Ecto neural progenitor cell (in vitro differentiated cells): ENCODE measurements at regions not wholly inside any gene's neighbourhood (a gene's known extent, or its start where the extent isn't known, plus 50 kb on each side); places are given as distances from the start of the nearest gene placed in this dataset.

Source experiments
- DNase-seq: peaks from one replicate; pipeline ENCODE4 v3.0.0-alpha.2; 2018; ENCODE audit warnings: low spot score

DNA sequence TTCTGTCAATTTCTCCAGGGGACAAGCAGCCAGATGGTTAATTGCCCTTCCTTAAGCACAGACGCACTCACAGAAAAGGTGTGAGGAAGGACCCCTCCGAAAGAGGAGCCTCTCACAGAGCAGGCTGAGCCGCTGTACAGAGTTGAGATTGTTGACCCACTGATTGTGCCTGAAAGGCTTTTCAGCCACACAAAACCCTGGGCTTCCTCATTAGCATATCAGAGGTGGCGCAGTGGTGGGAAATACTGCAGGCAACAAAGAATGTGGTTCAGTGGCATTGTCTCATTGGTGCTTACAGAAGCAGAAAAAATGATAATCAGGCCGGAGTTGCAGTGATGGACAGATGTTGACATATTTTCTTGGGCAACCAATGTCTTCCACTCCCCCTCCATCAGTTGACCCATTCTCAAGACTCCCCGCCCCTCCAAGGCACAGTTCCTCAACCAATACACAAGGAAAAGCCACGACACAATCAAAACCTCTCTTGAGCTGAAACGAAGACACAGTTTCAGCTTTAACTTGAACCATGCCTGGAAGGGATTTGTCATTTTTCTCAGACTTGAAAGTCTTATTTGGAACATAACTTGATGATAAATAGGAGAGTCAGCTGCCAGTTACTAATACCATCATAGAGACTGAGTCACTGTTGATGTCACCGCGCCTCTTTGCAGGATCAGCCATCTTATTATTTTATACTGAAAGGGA is 53.1 kb downstream of the ATXN3L start:
- peak; percentile 62 for DNase-seq

DNA sequence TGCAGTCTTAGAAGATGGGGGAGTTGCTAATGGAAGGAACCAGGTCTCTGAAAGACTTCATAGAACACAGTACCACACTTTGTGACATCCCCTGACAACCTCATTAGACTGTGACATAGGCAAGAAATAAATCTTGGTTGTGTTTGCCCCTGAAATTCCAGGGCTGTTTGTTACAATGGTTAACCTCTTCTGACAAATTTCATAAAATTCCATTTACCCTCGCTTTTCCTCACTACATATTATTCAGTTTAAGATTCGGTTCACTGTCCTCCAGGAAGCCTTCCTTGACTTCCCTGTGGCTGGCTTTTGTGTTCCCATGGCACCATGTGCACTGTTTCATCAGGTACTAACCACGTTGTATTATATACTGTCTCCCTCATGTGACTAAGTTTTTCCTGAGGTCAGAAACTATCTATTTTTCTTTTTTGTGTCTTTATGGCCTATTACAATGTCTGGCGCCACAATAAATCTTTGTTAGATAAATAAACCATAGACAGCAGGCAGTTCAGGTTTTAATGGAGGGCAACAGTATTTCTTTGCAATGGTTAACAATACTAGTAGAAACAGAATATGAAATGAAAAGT is 54.2 kb downstream of the ATXN3L start:
- no peak for DNase-seq

DNA sequence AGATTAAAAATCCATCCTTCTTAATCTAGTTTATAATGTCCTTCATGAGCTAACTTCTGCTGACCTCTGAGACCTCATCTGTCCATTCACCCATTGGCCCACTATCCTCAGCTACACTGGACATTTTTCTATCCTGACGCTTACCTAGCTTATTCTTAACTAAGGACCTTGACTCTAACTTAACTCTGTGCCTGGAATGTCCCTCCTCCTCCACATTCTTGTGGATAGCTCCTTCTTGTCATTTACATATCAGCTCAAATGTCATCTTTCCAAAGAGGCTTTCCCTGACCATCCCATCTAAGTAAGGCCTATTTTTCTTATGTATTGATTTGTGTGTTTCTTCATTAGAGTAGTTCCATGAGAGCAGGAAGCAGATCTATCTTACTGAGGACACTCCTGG is 54.7 kb downstream of the ATXN3L start:
- DNase-seq = no peak

DNA sequence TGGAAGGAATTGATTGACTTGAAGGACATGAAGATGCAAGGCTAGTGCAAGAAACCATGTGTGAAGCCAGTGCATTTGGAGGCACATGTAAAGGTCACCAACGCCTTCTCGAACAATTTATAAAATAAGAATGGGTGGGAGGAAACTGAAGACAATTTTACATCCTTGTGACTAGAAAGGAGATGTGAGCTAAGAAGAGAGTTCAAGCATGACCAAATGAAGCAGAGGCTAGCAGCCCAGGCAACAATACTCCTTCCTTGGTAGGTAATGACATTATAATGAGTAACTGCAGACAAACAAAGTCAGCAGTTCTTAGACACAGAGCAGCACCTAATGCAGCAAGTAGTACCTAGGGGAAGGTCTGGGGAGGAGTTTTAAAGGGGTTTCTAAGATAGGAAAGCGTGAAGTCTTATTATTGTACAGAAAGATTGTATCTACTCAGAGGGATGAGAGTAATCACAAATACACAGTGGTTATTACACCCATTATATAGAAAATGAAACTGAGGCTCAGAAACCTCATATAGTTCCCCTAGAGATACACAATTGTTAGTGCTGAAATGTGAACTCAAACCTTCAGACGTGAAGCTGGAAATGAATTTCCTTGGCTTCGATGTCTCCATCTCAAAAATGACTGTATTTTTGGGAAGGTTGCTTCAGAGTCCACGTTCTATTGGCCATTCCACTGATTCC is 56.1 kb downstream of the ATXN3L start:
- DNase-seq = no peak

DNA sequence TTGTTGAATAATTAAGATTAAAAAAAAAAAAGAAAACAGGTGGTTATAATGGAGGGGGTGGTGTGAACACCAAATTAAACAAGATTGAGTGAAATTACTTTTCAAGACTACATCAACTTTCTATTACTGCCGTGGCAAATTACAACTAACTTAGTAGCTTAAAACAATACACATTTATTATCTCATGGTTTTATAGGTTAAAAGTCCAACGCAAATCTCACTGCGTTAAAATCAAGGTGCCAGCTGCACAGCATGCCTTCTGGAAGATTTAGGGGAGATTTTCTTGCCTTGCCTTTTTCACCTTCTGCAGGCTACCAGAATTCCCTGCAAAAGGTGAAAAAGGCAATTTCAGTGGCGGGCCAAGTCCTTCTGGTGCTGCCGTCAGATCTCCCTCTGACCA is 58.5 kb downstream of the ATXN3L start:
- DNase-seq = no peak

DNA sequence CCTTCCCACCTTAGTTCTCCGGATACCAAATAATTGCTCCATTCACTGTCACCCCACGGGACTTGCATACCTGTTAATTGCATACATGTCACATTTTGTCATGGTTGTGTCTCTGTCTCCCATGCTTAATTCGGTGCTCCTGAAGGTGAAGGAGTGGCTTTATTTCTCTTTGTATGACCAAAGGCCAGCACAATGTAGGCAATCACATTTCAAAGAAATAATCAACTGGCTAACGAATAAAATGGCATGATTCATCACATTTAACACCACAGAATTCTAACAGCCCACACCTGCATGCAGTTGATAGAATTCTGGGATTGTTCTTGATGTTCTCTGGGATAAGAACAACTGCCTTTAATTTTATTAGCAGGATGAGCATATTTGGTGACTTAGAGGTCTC is 59.3 kb downstream of the ATXN3L start:
- DNase-seq = no peak

DNA sequence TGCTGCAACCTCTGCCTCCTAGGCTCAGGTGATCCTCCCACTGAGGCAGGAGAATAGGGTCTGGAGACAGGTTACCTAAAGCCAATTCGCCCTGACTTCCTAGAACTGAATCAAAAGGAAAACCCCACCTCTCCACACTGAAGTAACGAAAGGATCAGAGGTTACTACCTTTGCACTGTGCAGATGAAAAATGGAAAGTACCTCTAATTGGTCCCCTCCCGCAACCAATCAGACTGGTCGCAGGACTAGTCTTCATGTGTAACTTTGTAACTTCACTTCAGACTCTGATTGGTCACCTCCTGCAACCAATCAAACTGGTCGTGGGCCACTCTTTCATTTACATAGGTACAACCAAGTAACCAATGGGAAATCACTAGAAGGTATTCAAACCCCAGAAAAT is 61.1 kb downstream of the ATXN3L start:
- no peak for DNase-seq

DNA sequence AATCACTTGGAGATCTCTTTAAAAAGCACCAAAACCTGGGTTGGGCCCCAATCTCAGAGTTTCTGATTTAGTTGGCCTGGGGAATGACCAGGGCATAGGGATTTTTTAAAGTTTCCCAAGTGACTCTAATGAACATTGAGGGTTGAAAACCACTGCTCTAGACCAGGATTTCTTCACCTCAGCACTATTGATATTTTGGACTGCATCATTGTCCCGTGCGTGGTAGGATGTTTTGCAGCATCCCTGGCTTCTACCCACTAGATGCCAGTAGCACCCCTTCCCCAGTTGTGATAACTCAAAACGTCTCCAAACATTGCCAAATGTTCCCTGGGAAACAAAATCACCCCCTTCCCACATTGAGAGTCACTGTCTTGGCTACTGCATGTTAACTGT is 61.8 kb downstream of the ATXN3L start:
- no peak for DNase-seq

DNA sequence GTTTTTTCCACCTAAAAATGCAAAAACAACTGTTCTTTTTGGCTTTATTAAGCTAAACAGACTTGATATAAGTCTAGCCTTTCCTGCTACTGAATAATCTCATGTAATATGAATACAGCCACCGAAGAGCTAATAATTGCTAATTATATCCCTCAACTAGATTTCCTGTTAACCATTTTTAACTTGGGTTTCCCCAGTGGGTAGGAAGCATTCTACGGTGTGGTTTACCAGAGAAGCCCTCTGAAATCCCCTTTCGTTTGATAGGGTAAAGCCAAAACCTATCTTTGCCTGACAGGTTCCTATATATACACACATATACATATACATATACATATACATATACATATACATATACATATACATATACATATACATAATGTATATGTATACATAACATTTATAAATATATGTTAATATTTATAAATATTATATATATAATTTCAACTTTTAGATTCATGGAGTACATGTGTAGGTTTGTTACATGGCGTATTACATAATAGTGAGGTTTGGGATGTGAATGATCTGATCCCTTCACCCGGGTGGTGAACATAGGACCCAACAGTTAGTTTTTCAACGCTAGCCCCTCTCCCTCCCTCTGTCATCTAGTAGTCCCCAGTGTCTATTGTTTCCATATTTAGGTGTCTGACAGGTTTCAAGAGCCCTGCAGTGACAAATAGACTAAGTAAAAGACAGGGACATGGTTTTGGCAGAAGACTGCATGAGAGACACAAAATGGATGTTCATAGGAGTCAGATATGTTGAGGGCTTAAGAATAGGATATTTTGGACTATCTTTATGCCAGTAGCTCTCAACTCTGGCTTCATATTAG is 62.4 kb downstream of the ATXN3L start:
- DNase-seq = no peak

DNA sequence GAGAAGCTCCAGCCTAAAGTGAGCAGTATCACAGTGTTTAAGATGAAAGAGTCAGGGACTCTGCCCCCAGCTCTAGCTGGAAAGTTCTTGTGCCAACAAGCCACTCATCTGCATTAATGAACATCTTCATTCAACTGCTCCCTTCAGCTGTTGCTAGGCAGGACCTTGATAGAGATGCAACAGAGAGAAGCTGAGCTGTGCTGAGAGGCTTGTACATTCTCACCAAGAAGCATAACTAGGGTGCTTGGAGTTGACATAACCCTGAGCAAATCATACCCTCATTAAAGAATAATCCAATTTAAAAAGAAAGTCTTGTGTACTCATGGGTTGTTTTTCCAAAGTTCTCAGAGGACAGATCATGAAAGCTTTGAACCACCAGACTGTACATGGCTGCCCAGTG is 63.2 kb downstream of the ATXN3L start:
- no peak for DNase-seq

DNA sequence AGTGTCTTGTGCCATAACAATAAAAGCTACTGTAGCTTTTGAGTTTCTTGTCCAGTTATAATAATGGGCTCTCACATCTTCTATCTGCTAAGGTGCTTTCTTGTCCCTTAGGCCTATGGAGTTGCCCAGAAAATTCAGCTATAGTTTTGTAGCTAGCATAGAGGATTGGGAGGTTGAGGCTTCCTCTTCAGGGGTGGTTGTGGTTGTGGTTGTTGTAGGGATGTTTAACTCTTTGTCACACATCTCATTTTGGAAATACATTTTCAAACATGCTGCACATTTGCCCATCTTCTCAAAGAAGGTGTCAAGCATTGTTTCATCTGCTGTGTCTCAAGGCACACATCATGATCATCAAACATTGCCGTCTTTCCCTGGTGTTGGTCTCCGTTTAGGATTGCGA is 65.0 kb downstream of the ATXN3L start:
- DNase-seq = no peak

DNA sequence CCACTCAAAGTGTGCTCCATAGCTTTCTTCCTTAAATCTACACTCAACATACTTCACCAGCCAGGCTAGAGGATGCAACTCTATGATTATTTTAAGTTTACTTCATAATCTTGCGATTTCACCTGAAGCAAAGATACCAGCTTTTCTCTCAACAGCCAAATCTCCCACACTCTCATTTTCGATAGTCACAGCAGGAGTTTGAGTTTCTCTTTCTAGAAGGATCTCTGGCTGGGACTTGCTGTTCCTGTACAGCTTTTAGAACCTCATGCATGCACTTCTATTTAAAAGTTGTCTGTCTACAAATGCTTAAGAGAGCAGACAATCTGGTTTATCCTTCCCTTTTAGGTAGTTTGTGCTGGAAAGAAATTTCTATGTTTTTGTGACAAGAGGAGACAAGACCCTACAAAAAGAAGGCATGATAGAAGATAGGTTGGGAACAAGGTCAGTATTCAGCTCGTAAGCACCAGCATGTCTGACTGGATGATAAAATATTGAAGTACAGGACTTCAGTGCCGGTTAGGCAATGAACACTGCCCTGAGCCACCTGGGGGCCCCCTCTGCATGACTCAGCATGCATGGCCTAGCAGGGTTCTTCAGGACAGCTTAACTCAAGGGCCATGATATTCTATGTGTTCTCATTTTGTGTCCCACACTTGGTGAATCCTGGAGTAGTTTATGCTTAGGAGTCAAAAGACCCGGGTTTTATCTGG is 65.6 kb downstream of the ATXN3L start:
- no peak for DNase-seq

DNA sequence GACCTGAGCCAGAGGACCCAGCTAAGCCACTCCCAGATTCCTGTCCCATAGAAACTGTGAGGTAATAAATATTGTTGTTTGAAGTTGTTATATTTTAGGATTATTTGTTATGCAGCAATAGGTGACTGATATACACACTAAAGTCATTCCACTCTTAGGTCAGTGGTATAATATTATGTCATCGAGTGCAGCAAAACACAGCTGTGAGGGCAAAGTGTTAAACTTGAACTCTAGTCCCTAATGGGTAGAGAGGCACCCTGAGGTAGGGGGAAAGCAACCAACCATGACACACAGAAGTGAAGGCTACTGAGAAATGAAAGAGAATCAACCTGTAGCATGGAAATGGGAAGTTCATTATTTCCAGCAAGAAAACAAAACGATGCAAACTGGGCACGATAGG is 66.6 kb downstream of the ATXN3L start:
- no peak for DNase-seq

DNA sequence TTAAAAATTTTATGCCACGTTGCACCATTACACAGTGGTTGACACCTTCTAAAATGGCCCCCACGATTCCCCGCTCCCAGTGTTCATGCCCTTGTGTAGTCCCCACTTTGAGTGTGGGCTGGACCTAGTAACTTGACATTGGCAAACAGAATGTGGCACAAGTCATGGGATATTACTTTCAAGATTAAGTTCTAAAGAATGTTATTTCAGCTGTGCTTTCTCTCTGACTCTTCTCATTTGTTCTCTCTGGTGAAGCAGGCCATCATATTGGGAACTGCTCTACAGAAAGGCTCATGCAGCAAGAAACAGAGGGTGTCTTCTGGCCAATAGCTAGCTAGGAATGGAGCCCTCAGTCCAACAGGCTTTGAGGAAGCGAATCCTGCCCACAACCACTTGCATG is 67.1 kb downstream of the ATXN3L start:
- no peak for DNase-seq

DNA sequence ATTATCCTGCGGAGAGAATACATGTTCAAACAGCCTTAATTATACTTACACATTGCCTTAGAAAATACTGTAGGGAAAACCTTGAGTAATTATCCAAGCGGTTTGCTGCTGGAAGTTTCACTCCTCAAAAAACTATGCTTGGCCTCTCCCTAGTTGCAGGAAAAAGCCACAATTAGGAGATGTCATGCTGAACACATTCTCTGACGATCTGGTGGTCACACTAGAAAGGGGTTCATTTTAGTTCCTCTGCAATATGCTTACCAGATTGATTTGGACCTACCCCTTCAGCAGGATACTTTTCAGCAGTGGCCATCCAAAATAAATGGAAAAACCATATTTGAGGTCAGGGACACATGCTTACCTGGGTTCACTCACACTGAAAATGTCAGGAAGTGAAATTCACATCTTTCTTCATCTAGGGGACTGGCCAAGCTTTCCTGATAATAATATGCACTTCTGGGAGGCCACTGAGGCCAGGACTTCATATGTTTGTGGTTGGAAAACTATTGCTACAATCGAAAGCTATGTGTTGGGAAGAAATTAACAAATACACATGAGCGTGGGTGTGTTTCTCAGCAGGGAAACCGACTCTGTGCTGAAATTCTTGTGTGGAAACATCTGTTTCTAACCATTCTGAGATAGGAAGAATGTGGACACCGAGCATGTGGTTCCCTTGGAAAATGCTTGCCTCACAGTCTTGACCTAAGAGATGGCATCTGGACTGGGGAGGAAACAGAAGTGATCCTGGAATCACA is 68.8 kb downstream of the ATXN3L start:
- no peak for DNase-seq

DNA sequence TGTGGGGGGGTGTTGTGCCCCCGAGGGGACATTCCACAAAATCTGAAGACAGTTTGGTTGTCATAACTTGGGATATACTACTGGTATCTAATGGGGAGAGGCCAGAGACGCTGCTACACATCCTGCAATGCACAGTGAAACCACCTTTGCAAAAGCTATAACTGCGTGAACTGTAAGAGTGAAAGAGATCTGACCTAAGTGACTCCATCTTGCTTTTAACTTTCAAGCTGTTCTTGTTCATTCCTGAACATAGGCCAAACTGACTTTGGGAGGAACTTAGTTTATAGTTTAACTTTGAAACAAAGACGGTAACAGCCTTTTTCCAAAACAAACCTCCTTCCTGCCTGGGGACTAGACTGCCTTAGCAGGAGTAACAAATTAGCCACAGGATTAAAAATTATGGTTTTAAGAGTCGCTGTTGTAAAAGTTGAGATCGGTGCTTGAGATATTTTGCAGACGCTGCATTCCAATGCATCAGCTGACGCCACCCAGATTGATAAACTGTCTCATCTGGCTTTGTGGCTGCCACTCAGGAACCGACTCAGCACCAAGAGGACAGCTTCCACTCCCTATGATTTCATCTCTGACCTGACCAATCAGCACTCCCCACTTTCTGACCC is 70.9 kb downstream of the ATXN3L start:
- no peak for DNase-seq

DNA sequence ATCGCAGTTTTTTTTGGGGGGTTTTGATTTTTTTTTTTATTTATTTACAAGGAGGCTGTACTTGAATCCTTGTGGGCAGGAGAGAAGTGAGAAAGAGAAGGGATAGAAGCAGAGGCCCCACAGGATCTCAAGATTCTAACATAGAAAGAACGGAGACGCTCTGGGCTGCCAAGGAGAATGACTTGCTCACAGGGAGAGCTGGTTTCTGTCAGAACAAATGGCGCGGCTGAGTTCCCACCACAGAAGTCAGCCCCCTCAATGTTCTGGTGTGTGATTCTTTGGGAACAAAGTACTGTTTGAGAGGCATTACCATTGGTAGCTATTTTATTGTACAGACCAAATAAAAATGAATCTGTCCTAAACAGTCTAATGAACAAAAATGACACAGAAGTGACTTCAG is 80.6 kb downstream of the ATXN3L start:
- no peak for DNase-seq

DNA sequence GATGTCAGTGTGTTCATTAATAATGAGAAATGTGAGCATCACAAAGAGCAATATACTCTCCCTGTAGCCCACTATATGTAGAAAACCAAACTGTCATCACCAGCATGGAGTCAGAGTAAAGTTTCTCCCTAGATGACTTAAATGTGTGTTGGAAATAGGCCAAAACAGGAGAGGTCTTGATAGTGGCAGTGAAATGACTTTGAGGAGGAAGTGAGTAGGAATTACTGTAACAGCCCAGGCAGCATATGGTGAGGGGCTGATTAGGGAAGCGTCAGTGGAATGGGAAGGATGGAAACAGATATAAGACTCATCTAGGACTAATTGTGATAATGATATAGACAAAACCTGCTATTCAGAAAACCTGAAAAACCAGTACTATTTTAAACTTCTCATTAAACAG is 83.9 kb downstream of the ATXN3L start:
- no peak for DNase-seq

DNA sequence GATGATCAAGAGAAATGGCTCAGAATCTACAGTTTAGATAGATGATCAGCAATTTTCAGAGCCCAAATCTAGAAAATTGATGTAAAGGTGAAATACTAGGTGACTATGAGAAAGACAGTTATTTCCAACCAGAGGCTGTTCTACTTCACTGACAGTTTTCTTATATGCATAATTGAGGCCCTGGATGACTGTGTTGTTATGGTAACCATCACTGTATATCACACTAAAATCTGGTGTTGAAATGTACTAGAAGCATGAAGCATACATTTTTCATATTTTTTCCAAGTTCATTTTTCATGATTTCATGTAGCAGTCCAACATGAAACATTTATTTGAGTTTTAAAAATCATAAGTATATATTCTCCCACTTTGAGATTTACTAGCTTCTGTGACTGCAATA is 87.4 kb downstream of the ATXN3L start:
- no peak for DNase-seq

DNA sequence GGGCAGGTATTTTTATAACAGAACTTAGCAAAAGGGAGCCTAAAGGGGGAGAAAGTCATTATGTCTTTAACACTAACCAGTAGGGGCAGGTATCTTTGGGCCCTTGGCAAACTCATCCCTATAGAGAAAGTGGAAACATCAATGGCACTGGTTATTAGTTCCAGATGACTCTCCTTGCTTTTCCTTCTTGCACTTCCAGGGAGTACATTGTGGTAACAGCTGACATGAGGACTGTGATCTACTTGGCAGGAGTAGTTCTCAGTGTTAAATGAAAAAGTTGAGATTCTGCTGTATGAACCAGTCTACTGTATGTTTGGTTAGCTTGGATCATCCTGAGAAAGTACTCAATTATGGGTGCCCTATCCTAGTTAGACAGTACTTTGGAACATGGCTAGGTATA is 93.6 kb downstream of the ATXN3L start:
- DNase-seq = no peak
